HG02884 (cell line): ENCODE measurements at regions not wholly inside any gene's neighbourhood (a gene's known extent, or its start where the extent isn't known, plus 50 kb on each side); places are given as distances from the start of the nearest gene placed in this dataset.

Source experiments
- ATAC-seq: cut with Tn5 transposase; IDR thresholded peaks from one replicate; pipeline ENCODE4 v1.9.1; 2021; ENCODE audit warnings: mild to moderate bottlenecking, moderate library complexity; ENCODE audit not compliant: unreplicated experiment

- ATAC-seq: no peak
Observed at GRCh38 chr4:152117933-152118507, 357.2 kb upstream of the GATB start.

GRCh38 chr4:152117520-152117919 lies 356.7 kb upstream of the GATB start:
- no peak for ATAC-seq

- no peak for ATAC-seq
Observed at GRCh38 chr4:152117054-152117453, 356.2 kb upstream of the GATB start.

GRCh38 chr4:152115794-152116193 lies 355.0 kb upstream of the GATB start:
- no peak for ATAC-seq

GRCh38 chr4:152115118-152115517 lies 354.3 kb upstream of the GATB start:
- ATAC-seq: no peak

- ATAC-seq: no peak
Observed at GRCh38 chr4:152114562-152114961, 353.8 kb upstream of the GATB start.

- ATAC-seq: peak; percentile 55
Observed at GRCh38 chr4:152112887-152113286, 352.1 kb upstream of the GATB start.

- no peak for ATAC-seq
Observed at GRCh38 chr4:152112190-152112589, 351.4 kb upstream of the GATB start.

- ATAC-seq: no peak
Observed at GRCh38 chr4:152110780-152111179, 350.0 kb upstream of the GATB start.

- no peak for ATAC-seq
Observed at GRCh38 chr4:152109531-152110509, 349.0 kb upstream of the GATB start.

- ATAC-seq: no peak
Observed at GRCh38 chr4:152107736-152108500, 347.1 kb upstream of the GATB start.

GRCh38 chr4:152106781-152107321 lies 346.0 kb upstream of the GATB start:
- ATAC-seq: no peak

GRCh38 chr4:152106113-152106763 lies 345.4 kb upstream of the GATB start:
- ATAC-seq: no peak

GRCh38 chr4:152104901-152105357 lies 344.1 kb upstream of the GATB start:
- no peak for ATAC-seq

- ATAC-seq: no peak
Observed at GRCh38 chr4:152104356-152104755, 343.5 kb upstream of the GATB start.

GRCh38 chr4:152103181-152103901 lies 342.5 kb upstream of the GATB start:
- no peak for ATAC-seq

- ATAC-seq: no peak
Observed at GRCh38 chr4:152102436-152103000, 341.7 kb upstream of the GATB start.

GRCh38 chr4:152101556-152102435 lies 341.0 kb upstream of the GATB start:
- no peak for ATAC-seq
